Stimulated activated naive CD8-positive, alpha-beta T cell treated with anti-CD3 and anti-CD28 coated beads, Interleukin-15, amount 100 ng/mL, for 72 hours (primary cell): ENCODE measurements at regions not wholly inside any gene's neighbourhood (a gene's known extent, or its start where the extent isn't known, plus 50 kb on each side); places are given as distances from the start of the nearest gene placed in this dataset.
"Not testable (repeated sequence)": the region's sequence is repeated elsewhere in the genome, so short reads cannot be mapped to it uniquely, and the experiment has no call there.

Source experiments
- ATAC-seq: fragments of 150-1000 bp; cut with Tn5 transposase; 2 replicates; pipeline ENCODE4 v1.10.0; 2021; ENCODE audit warnings: mild to moderate bottlenecking, moderate library complexity
- DNase-seq, 2 donors: peaks; one replicate each; pipeline ENCODE4 v3.0.0; 2021 to 2022
- H3K27ac Mint-ChIP-seq, 2 donors: one replicate each; pipeline ENCODE4 v1.8.0; 2022; ENCODE audit warnings: mild to moderate bottlenecking in 2 of 2, mixed read lengths in 2 of 2, moderate library complexity in 2 of 2
- H3K27me3 Mint-ChIP-seq: one replicate; pipeline ENCODE4 v1.8.0; 2022; ENCODE audit warnings: mixed read lengths
- H3K4me1 Mint-ChIP-seq: one replicate; pipeline ENCODE4 v1.8.0; 2022; ENCODE audit warnings: mild to moderate bottlenecking, mixed read lengths
- H3K4me3 Mint-ChIP-seq, 2 donors: one replicate each; pipeline ENCODE4 v1.8.0; 2022; ENCODE audit warnings: mild to moderate bottlenecking in 2 of 2, mixed read lengths in 2 of 2, moderate library complexity in 1 of 2
- H3K9me3 Mint-ChIP-seq, 2 donors: one replicate each; pipeline ENCODE4 v1.8.0; 2022; ENCODE audit warnings: mixed read lengths in 2 of 2

GRCh38 chr2:150341982-150342680 is 145.3 kb downstream of the RND3 start:
- H3K4me1 Mint-ChIP-seq: no peaks in the 10 kb centered on the region
- H3K27me3 Mint-ChIP-seq: no peaks in the 10 kb centered on the region
- peaks cover 6 to 8% of the 10 kb centered on the region in 2 donors for H3K9me3 Mint-ChIP-seq
- no peak for ATAC-seq
- no peak overlapping the region for H3K4me3 Mint-ChIP-seq
- H3K27ac Mint-ChIP-seq: no peak overlapping the region
- no peak for DNase-seq

GRCh38 chr2:150339951-150340350 is 147.5 kb downstream of the RND3 start:
- H3K4me1 Mint-ChIP-seq: no peaks in the 10 kb centered on the region
- no peak overlapping the region for H3K4me3 Mint-ChIP-seq
- H3K9me3 Mint-ChIP-seq: no peaks in the 10 kb centered on the region
- no peak overlapping the region for H3K27ac Mint-ChIP-seq
- ATAC-seq: no peak
- no peak for DNase-seq
- no peaks in the 10 kb centered on the region for H3K27me3 Mint-ChIP-seq

- DNase-seq (no peak), ATAC-seq (no peak)
- H3K4me3 Mint-ChIP-seq: no peak overlapping the region
- no peak overlapping the region for H3K27ac Mint-ChIP-seq
- no peaks in the 10 kb centered on the region for H3K9me3 Mint-ChIP-seq
- H3K27me3 Mint-ChIP-seq: no peaks in the 10 kb centered on the region
- no peaks in the 10 kb centered on the region for H3K4me1 Mint-ChIP-seq
Observed at GRCh38 chr2:150339282-150339681, 148.2 kb downstream of the RND3 start.

GRCh38 chr2:150335596-150335995 is 151.9 kb downstream of the RND3 start:
- Mint-ChIP-seq H3K27ac (no peak overlapping the region), H3K27me3 (no peaks in the 10 kb centered on the region), H3K9me3 (no peaks in the 10 kb centered on the region), H3K4me3 (no peak overlapping the region), H3K4me1 (no peaks in the 10 kb centered on the region)
- no peak for DNase-seq
- ATAC-seq: no peak

GRCh38 chr2:150332383-150332782 is 155.1 kb downstream of the RND3 start:
- H3K4me3 Mint-ChIP-seq: no peak overlapping the region
- DNase-seq: no peak
- ATAC-seq: no peak
- no peaks in the 10 kb centered on the region for H3K4me1 Mint-ChIP-seq
- no peak overlapping the region for H3K27ac Mint-ChIP-seq
- peaks cover 0 to 5% of the 10 kb centered on the region in 2 donors for H3K9me3 Mint-ChIP-seq
- H3K27me3 Mint-ChIP-seq: no peaks in the 10 kb centered on the region

GRCh38 chr2:150327564-150328489 is 159.6 kb downstream of the RND3 start:
- Mint-ChIP-seq H3K27me3 (no peaks in the 10 kb centered on the region), H3K4me3 (no peak overlapping the region), H3K27ac (no peak overlapping the region), H3K4me1 (no peaks in the 10 kb centered on the region), H3K9me3 (peaks cover 5 to 9% of the 10 kb centered on the region in 2 donors)
- DNase-seq: no peak
- no peak for ATAC-seq

- no peak for DNase-seq
- Mint-ChIP-seq H3K4me3 (no peak overlapping the region), H3K4me1 (no peaks in the 10 kb centered on the region), H3K9me3 (peaks cover 5 to 9% of the 10 kb centered on the region in 2 donors), H3K27me3 (no peaks in the 10 kb centered on the region), H3K27ac (no peak overlapping the region)
- no peak for ATAC-seq
Observed at GRCh38 chr2:150325656-150326314, 161.7 kb downstream of the RND3 start.

- not testable (repeated sequence) for DNase-seq, H3K4me1 Mint-ChIP-seq, ATAC-seq, H3K4me3 Mint-ChIP-seq, H3K27ac Mint-ChIP-seq, H3K9me3 Mint-ChIP-seq, H3K27me3 Mint-ChIP-seq
Observed at GRCh38 chr2:150323071-150323470, 164.4 kb downstream of the RND3 start.

GRCh38 chr2:150320608-150321007 is 166.9 kb downstream of the RND3 start:
- no peaks in the 10 kb centered on the region for H3K4me1 Mint-ChIP-seq
- H3K27me3 Mint-ChIP-seq: no peaks in the 10 kb centered on the region
- DNase-seq: no peak
- H3K4me3 Mint-ChIP-seq: no peak overlapping the region
- no peak for ATAC-seq
- no peak overlapping the region for H3K27ac Mint-ChIP-seq
- peaks cover 4 to 20% of the 10 kb centered on the region in 2 donors for H3K9me3 Mint-ChIP-seq

GRCh38 chr2:150319658-150320555 is 167.6 kb downstream of the RND3 start:
- no peak overlapping the region for H3K4me3 Mint-ChIP-seq
- no peak overlapping the region for H3K27ac Mint-ChIP-seq
- peaks cover 4 to 25% of the 10 kb centered on the region in 2 donors for H3K9me3 Mint-ChIP-seq

GRCh38 chr2:150319085-150319484 is 168.4 kb downstream of the RND3 start:
- Mint-ChIP-seq H3K4me3 (no peak overlapping the region), H3K27ac (no peak overlapping the region), H3K4me1 (no peaks in the 10 kb centered on the region), H3K9me3 (peaks cover 4 to 31% of the 10 kb centered on the region in 2 donors), H3K27me3 (no peaks in the 10 kb centered on the region)
- DNase-seq: no peak
- ATAC-seq: no peak

More at GRCh38 chr2:150319658-150320555, 167.6 kb downstream of the RND3 start:
- DNase-seq (no peak), ATAC-seq (no peak)
- Mint-ChIP-seq H3K4me1 (no peaks in the 10 kb centered on the region), H3K27me3 (no peaks in the 10 kb centered on the region)

- Mint-ChIP-seq H3K4me3 (no peak overlapping the region), H3K9me3 (peaks cover 18 to 47% of the 10 kb centered on the region in 2 donors), H3K27me3 (no peaks in the 10 kb centered on the region), H3K27ac (no peak overlapping the region), H3K4me1 (no peaks in the 10 kb centered on the region)
- DNase-seq (no peak), ATAC-seq (no peak)
Observed at GRCh38 chr2:150312271-150312670, 175.2 kb downstream of the RND3 start.

GRCh38 chr2:150309311-150310080 is 178.0 kb downstream of the RND3 start:
- ATAC-seq: no peak
- no peaks in the 10 kb centered on the region for H3K4me1 Mint-ChIP-seq

GRCh38 chr2:150307258-150307657 is 180.2 kb downstream of the RND3 start:
- H3K27me3 Mint-ChIP-seq: no peaks in the 10 kb centered on the region

More at GRCh38 chr2:150309311-150310080, 178.0 kb downstream of the RND3 start:
- H3K9me3 Mint-ChIP-seq: peaks cover 14 to 36% of the 10 kb centered on the region in 2 donors
- H3K27ac Mint-ChIP-seq: peak overlapping the region in 1 of 2 donors; percentile 71
- DNase-seq: no peak
- H3K4me3 Mint-ChIP-seq: no peak overlapping the region
- H3K27me3 Mint-ChIP-seq: no peaks in the 10 kb centered on the region

More at GRCh38 chr2:150307258-150307657, 180.2 kb downstream of the RND3 start:
- no peak for DNase-seq
- Mint-ChIP-seq H3K27ac (no peak overlapping the region), H3K4me1 (no peaks in the 10 kb centered on the region), H3K4me3 (no peak overlapping the region), H3K9me3 (peaks cover 18 to 33% of the 10 kb centered on the region in 2 donors)
- ATAC-seq: no peak
